ENCODE measurements at regions not wholly inside any gene's neighbourhood (a gene's known extent, or its start where the extent isn't known, plus 50 kb on each side); places are given as distances from the start of the nearest gene placed in this dataset.

DNA sequence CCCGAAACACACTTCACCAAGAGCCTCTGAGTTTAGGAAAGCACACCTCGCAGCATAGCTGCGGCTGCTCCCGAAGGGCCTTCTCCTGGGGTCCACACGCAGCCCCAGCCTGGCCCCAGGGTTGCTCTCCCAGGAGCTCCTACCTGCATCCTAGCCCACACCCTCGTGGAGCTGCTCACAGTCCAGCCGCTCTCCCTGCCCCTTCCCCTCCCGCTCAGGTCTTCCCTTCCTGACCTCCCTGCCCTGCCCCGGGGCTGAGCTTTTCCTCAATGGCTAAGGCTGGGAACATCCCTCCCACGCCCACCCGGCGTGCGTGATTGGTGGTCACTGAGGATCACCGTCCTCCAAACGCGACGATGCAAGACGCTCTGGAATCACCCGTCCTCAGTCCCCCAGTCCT lies 205.8 kb downstream of the FNDC1 start:
- TF ChIP-seq, protein P1, sequence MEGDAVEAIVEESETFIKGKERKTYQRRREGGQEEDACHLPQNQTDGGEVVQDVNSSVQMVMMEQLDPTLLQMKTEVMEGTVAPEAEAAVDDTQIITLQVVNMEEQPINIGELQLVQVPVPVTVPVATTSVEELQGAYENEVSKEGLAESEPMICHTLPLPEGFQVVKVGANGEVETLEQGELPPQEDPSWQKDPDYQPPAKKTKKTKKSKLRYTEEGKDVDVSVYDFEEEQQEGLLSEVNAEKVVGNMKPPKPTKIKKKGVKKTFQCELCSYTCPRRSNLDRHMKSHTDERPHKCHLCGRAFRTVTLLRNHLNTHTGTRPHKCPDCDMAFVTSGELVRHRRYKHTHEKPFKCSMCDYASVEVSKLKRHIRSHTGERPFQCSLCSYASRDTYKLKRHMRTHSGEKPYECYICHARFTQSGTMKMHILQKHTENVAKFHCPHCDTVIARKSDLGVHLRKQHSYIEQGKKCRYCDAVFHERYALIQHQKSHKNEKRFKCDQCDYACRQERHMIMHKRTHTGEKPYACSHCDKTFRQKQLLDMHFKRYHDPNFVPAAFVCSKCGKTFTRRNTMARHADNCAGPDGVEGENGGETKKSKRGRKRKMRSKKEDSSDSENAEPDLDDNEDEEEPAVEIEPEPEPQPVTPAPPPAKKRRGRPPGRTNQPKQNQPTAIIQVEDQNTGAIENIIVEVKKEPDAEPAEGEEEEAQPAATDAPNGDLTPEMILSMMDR (conservative IDR thresholded peaks at IDR 0.05; ENCODE audit: control insufficient read depth, insufficient read depth, low read depth, low read length): no peak
- H3K4me3 ChIP-seq (ENCODE audit: control insufficient read depth, low read depth, low read length): no peak overlapping the region
- DNase-seq (ENCODE audit: low read depth): no peak

DNA sequence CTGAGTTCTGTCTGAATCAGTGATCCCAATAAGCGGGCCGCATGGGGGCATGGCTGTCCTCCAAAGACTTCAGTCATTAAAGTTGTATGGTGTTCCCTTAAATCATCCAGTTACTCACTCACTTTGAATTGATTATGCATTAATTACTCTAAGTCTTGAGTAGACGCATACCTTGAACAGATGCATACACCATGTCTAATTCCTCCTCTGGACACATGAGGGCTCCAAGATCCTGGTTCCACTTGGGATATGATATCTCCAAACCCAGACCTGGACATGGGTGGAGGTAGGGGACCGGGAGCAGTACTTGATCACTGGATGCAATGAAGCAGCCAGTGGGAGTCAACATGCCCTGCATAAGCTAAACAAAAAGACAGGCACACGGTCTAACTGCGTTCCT lies 204.5 kb downstream of the FNDC1 start:
- DNase-seq (ENCODE audit: low read depth): no peak

DNA sequence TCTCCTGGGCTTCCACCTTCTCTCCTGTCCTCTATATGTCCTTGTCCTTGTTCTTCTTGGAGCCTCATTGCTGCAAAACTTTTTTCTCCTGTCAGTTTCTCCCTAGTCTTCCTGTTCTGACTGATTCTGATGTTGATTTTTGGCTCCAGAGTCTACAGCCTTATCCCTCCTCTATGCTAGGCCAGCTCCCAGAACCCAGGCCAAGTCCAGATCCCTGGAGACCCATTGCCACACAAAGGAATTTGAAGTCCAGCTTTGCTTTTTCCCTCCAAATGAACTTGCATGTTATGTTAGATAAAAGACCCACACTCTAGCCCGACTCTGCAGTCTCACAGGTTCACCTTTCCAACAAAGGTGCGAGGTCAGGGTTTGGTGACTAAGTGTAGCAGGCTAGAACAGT lies 203.1 kb downstream of the FNDC1 start:
- H3K4me3 ChIP-seq (ENCODE audit: control insufficient read depth, low read depth, low read length): no peak overlapping the region
- TF ChIP-seq, protein P1 (conservative IDR thresholded peaks at IDR 0.05; ENCODE audit: control insufficient read depth, insufficient read depth, low read depth, low read length): no peak
- DNase-seq (ENCODE audit: low read depth): no peak

More for the DNA sequence above, 204.5 kb downstream of the FNDC1 start:
- TF ChIP-seq, protein P1 (conservative IDR thresholded peaks at IDR 0.05; ENCODE audit: control insufficient read depth, insufficient read depth, low read depth, low read length): no peak
- no peak overlapping the region for H3K4me3 ChIP-seq (ENCODE audit: control insufficient read depth, low read depth, low read length)

DNA sequence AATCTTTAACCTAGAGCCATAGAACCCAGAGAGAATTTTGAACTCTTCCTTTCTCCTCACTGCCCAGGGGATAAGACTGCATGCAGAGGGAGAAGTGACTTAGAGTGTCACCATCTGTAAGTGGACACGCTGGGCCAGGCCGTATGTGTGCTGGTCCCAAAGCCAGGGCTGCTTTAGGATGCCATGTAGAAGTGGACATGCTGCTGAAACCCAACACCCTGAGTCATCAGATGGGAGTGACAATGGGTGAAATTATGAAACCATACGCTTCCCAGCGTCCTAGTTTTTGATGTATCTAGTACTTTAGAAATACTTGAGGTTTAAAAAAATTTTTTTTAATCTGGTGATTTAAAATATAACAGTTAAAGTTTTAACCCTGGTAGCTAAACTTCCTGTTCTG lies 191.1 kb downstream of the FNDC1 start:
- TF ChIP-seq, protein P1 (conservative IDR thresholded peaks at IDR 0.05; ENCODE audit: control insufficient read depth, insufficient read depth, low read depth, low read length): no peak

DNA sequence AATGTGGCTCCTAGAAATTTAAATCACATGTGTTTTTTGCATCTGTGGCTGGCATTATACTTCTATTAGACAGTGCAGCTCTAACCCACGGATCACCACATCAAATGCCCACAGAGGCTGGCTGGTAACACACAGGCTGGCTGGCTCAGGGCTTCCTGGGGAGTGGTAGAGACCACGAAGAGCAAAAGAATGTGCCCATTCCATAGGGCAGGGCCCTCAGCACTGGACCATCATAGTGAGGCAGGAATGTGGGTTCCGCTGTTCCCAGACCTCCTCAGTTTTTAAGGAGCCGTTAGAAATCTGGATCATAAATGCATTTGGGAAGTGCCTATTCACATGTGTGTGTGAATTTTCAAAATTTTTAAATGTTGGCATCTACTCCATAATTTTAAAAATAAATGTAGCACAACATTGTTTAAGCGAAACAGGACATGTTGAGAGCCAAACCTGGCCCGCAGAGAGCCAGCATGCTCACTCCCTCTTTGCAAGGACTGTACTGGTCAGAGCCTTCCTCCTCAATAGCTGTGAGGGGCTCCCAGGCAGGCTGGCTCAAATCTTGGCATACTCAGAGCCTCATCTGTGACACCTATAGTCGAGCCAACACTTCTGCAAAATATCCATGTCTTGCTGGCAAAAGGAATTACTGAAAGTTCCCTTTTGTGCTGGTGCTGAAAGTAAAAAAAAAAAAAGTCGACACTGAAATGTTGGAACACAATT lies 190.5 kb downstream of the FNDC1 start:
- no peak for DNase-seq (ENCODE audit: low read depth)
- TF ChIP-seq, protein P1 (conservative IDR thresholded peaks at IDR 0.05; ENCODE audit: control insufficient read depth, insufficient read depth, low read depth, low read length): no peak
- H3K4me3 ChIP-seq (ENCODE audit: control insufficient read depth, low read depth, low read length): no peak overlapping the region

More for the DNA sequence above, 191.1 kb downstream of the FNDC1 start:
- peak; percentile 11 for DNase-seq (ENCODE audit: low read depth)
- H3K4me3 ChIP-seq (ENCODE audit: control insufficient read depth, low read depth, low read length): no peak overlapping the region

DNA sequence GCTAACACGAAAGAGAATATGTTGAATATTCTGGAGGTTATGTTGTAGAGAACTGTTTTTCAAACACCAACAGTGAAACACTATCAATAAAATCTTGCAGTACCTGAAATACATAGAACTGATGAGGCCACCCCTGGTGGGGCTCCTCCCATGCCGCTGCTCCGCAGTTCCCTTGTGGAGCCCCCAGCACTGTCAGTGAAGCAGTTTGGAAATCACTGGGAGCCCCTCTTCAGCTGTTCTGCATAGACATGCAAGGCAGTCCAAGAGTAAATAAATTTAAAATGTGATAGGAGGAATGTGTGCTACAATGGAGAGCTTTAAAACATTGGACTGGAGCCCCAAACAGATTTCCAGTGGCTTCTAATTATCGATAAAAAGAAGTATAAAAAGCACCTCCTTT lies 189.4 kb downstream of the FNDC1 start:
- DNase-seq (ENCODE audit: low read depth): no peak
- TF ChIP-seq, protein P1 (conservative IDR thresholded peaks at IDR 0.05; ENCODE audit: control insufficient read depth, insufficient read depth, low read depth, low read length): no peak
- H3K4me3 ChIP-seq (ENCODE audit: control insufficient read depth, low read depth, low read length): no peak overlapping the region

All from fibroblast of mammary gland (primary cell).